C4-2B (cell line): ENCODE measurements at regions not wholly inside any gene's neighbourhood (a gene's known extent, or its start where the extent isn't known, plus 50 kb on each side); places are given as distances from the start of the nearest gene placed in this dataset.

Source experiments
- H3K27ac ChIP-seq: fragments of 450-650 bp; 2 replicates; pipeline ENCODE4 v1.5.1; 2017
- CTCF ChIP-seq: fragments of 450-650 bp; conservative IDR thresholded peaks from 2 replicates; pipeline ENCODE4 v1.5.1; 2017; ENCODE audit warnings: mild to moderate bottlenecking
- ZFX ChIP-seq: fragments of 450-650 bp; IDR thresholded peaks from 2 replicates; pipeline ENCODE4 v1.6.1; 2017

- no peak overlapping the region for H3K27ac ChIP-seq
- TF ChIP-seq ZFX: no peak
- TF ChIP-seq CTCF: no peak
These were observed 185.4 kb upstream of the NCKAP5 start for GRCh38 chr2:133753665-133754064.

GRCh38 chr2:133755480-133756300, 187.4 kb upstream of the NCKAP5 start:
- no peak overlapping the region for H3K27ac ChIP-seq
- TF ChIP-seq CTCF: no peak
- TF ChIP-seq ZFX: no peak

GRCh38 chr2:133756833-133757232, 188.6 kb upstream of the NCKAP5 start:
- H3K27ac ChIP-seq: no peak overlapping the region
- no peak for TF ChIP-seq ZFX
- no peak for TF ChIP-seq CTCF

- H3K27ac ChIP-seq: no peak overlapping the region
- TF ChIP-seq CTCF: no peak
- no peak for TF ChIP-seq ZFX
These were observed 192.1 kb upstream of the NCKAP5 start for GRCh38 chr2:133760376-133760775.

- no peak overlapping the region for H3K27ac ChIP-seq
- TF ChIP-seq ZFX: no peak
- no peak for TF ChIP-seq CTCF
These were observed 197.4 kb upstream of the NCKAP5 start for GRCh38 chr2:133765658-133766057.

- no peak for TF ChIP-seq CTCF
- no peak for TF ChIP-seq ZFX
- no peak overlapping the region for H3K27ac ChIP-seq
These were observed 198.0 kb upstream of the NCKAP5 start for GRCh38 chr2:133766164-133766832.

GRCh38 chr2:133768256-133768655, 200.0 kb upstream of the NCKAP5 start:
- H3K27ac ChIP-seq: no peak overlapping the region
- TF ChIP-seq CTCF: no peak
- no peak for TF ChIP-seq ZFX
